Activated CD8-positive, alpha-beta T cell treated with anti-CD3 and anti-CD28 coated beads for 36 hours (primary cell): ENCODE measurements at regions not wholly inside any gene's neighbourhood (a gene's known extent, or its start where the extent isn't known, plus 50 kb on each side); places are given as distances from the start of the nearest gene placed in this dataset.

Experiments
- ATAC-seq: fragments of 200-7000 bp; cut with Tn5 transposase; one replicate; pipeline ENCODE4 v1.10.0; 2021; ENCODE audit warnings: mild to moderate bottlenecking, moderate library complexity
- CTCF ChIA-PET: fragments of 350-600 bp; sonication (Branson Sonifier 250); formaldehyde crosslinking; loops from one replicate; lab custom pipeline; 2021; ENCODE audit warnings: antibody characterized with exemption; lab: Charles Lee
- POLR2A ChIA-PET: fragments of 350-600 bp; sonication (Branson Sonifier 250); formaldehyde crosslinking; loops from one replicate; lab custom pipeline; 2021; ENCODE audit warnings: antibody characterized with exemption; lab: Charles Lee
- DNase-seq: peaks from one replicate; pipeline ENCODE4 v3.0.0-alpha.2; 2020
- H3K27ac Mint-ChIP-seq: one replicate; pipeline ENCODE4 v1.8.0; 2021; ENCODE audit warnings: mild to moderate bottlenecking, mixed read lengths
- H3K27me3 Mint-ChIP-seq: one replicate; pipeline ENCODE4 v1.8.0; 2021; ENCODE audit warnings: mixed read lengths
- H3K36me3 Mint-ChIP-seq: one replicate; pipeline ENCODE4 v1.8.0; 2021; ENCODE audit warnings: low read depth, mixed read lengths
- H3K4me1 Mint-ChIP-seq: one replicate; pipeline ENCODE4 v1.8.0; 2021; ENCODE audit warnings: low read depth, mixed read lengths
- H3K4me3 Mint-ChIP-seq: one replicate; pipeline ENCODE4 v1.8.0; 2021; ENCODE audit warnings: mild to moderate bottlenecking, moderate library complexity, mixed read lengths
- H3K9me3 Mint-ChIP-seq: one replicate; pipeline ENCODE4 v1.8.0; 2021; ENCODE audit warnings: mixed read lengths
- CTCF ChIP-seq: fragments of 200-600 bp; IDR thresholded peaks from one replicate; pipeline ENCODE4 v1.8.0; 2022; ENCODE audit warnings: antibody characterized with exemption, mild to moderate bottlenecking
- intact Hi-C: fragments of 100-400 bp; cut with micrococcal nuclease; formaldehyde crosslinking; loops from one replicate; pipeline ENCODE4 v1.10.0; 2022

GRCh38 chr1:8239306-8240023, 78.4 kb upstream of the SLC45A1 start:
- Mint-ChIP-seq H3K9me3 (no peaks in the 10 kb centered on the region), H3K27me3 (peaks cover 6% of the 10 kb centered on the region), H3K36me3 (no peaks in the 10 kb centered on the region), H3K27ac (no peak overlapping the region), H3K4me3 (no peak overlapping the region), H3K4me1 (no peaks in the 10 kb centered on the region)
- ChIA-PET CTCF (interaction anchor here (1.0 to 1.5 kb wide), 2 partner anchors 205 to 226 kb away, joined by 3 to 4 read pairs; no protein-coding TSS in a partner anchor), POLR2A (no interaction called here)
- no peak for TF ChIP-seq CTCF
- DNase-seq (no peak), ATAC-seq (no peak)
- intact Hi-C loops = no loop called here

GRCh38 chr1:8239039-8239305, 78.9 kb upstream of the SLC45A1 start:
- H3K9me3 Mint-ChIP-seq = no peaks in the 10 kb centered on the region
- POLR2A ChIA-PET = no interaction called here
- ATAC-seq = no peak
- no peak for DNase-seq
- H3K27me3 Mint-ChIP-seq = peaks cover 6% of the 10 kb centered on the region
- H3K4me1 Mint-ChIP-seq = no peaks in the 10 kb centered on the region
- CTCF ChIA-PET = interaction anchor here (1.0 to 1.5 kb wide), 2 partner anchors 204 to 225 kb away, joined by 3 to 4 read pairs; no protein-coding TSS in a partner anchor
- no peak overlapping the region for H3K27ac Mint-ChIP-seq
- H3K4me3 Mint-ChIP-seq = no peak overlapping the region
- H3K36me3 Mint-ChIP-seq = no peaks in the 10 kb centered on the region
- TF ChIP-seq CTCF = no peak
- intact Hi-C loops = no loop called here

GRCh38 chr1:8238141-8239038, 79.5 kb upstream of the SLC45A1 start:
- H3K27me3 Mint-ChIP-seq = peaks cover 6% of the 10 kb centered on the region
- no peak for TF ChIP-seq CTCF
- intact Hi-C loops = no loop called here
- H3K36me3 Mint-ChIP-seq = no peaks in the 10 kb centered on the region
- no peaks in the 10 kb centered on the region for H3K4me1 Mint-ChIP-seq
- no peak for ATAC-seq
- ChIA-PET CTCF (interaction anchor here (1.0 to 1.9 kb wide), 2 partner anchors 204 to 223 kb away, joined by 3 to 6 read pairs; no protein-coding TSS in a partner anchor), POLR2A (interaction anchor here (0.7 kb wide), 1 partner anchor 89 kb away, joined by 3 read pairs; no protein-coding TSS in a partner anchor)
- DNase-seq = no peak
- no peaks in the 10 kb centered on the region for H3K9me3 Mint-ChIP-seq
- H3K27ac Mint-ChIP-seq = no peak overlapping the region
- no peak overlapping the region for H3K4me3 Mint-ChIP-seq

GRCh38 chr1:8232036-8232757, 85.7 kb upstream of the SLC45A1 start:
- no peak overlapping the region for H3K27ac Mint-ChIP-seq
- ATAC-seq = no peak
- peaks cover 11% of the 10 kb centered on the region for H3K27me3 Mint-ChIP-seq
- no peaks in the 10 kb centered on the region for H3K4me1 Mint-ChIP-seq
- POLR2A ChIA-PET = no interaction called here
- H3K36me3 Mint-ChIP-seq = no peaks in the 10 kb centered on the region
- no peak for TF ChIP-seq CTCF
- DNase-seq = no peak
- no peak overlapping the region for H3K4me3 Mint-ChIP-seq
- intact Hi-C loops = no loop called here
- CTCF ChIA-PET = no interaction called here
- H3K9me3 Mint-ChIP-seq = peaks cover 2% of the 10 kb centered on the region
